ENCODE measurements at regions not wholly inside any gene's neighbourhood (a gene's known extent, or its start where the extent isn't known, plus 50 kb on each side); places are given as distances from the start of the nearest gene placed in this dataset.

GRCh38 chr11:95700471-95700817 is 89.1 kb downstream of the FAM76B start (continued):
- TF ChIP-seq CHD7 (IDR thresholded peaks at IDR 0.05; ENCODE audit: insufficient replicate concordance, low read length) (no peak), RNF2 (IDR thresholded peaks at IDR 0.05; ENCODE audit: borderline replicate concordance, low read depth, low read length, missing control alignments, poor library complexity, severe bottlenecking) (no peak), SIN3A (conservative IDR thresholded peaks at IDR 0.05 in 1 of 2, IDR thresholded peaks at IDR 0.05 in 1 of 2; ENCODE audit: low read depth in 1 of 2, low read length in 2 of 2) (no peak), KDM5A (IDR thresholded peaks at IDR 0.05; ENCODE audit: low read length) (no peak), POU5F1 (IDR thresholded peaks at IDR 0.05; ENCODE audit: low read depth, low read length) (no peak)
